ENCODE measurements at regions not wholly inside any gene's neighbourhood (a gene's known extent, or its start where the extent isn't known, plus 50 kb on each side); places are given as distances from the start of the nearest gene placed in this dataset.

DNA sequence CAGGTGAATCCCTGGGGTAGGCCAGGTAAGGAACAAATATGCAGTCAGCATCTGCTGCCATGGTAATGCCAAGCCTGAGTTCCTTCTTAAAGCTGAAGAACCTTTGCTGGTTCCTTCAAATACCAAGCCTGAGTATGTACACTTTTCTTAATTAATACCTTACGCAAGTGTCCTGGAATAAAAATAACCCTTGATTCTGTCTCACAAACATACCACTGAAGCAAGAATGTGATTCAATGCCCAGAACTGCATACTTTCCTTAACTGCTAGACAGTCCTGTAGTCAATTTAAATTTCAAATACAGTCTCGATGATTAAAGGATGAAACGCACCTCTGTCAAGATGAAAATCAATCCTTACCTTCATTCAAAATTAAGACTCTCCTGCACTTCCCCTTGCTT lies 634.0 kb upstream of the CHRM3 start:
- no TSS peak for BruUV-seq (replicated peaks)
- CTCF ChIA-PET, result no interaction called here

DNA sequence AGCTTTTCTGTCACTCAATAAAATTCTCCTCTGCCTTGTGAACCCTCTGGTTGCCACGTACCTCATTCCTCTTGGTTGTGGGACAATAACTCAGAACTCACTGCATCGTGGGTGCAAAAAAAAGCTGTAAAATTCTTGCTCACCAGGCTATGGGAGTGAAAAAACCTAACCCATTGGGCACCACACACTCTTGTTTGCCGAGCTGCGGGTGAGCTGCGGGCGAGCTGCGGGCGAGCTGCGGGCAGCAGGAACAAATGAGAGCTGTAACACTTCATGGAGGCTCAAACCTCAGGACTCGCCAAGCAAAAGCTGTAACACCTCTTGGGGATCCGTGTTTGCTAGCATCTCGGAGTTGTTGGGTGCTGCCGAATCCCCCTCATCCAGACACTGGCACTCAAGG lies 641.3 kb upstream of the CHRM3 start:
- Histone ChIP-seq H4K20me1 (replicated peaks; ENCODE audit: control insufficient read depth, extremely low read depth, insufficient read depth, low read length) (no peaks in the 10 kb centered on the region), H3K27ac (ENCODE audit: insufficient read depth, low read depth, low read length) (no peak overlapping the region), H3K79me2 (ENCODE audit: control insufficient read depth, insufficient read depth, low read length) (no peaks in the 10 kb centered on the region), H3K4me1 (ENCODE audit: control insufficient read depth, extremely low read depth, insufficient read depth, low read length) (no peaks in the 10 kb centered on the region), H2AFZ (ENCODE audit: low read depth, low read length) (no peak overlapping the region), H3K36me3 (ENCODE audit: control insufficient read depth in 2 of 2, extremely low read depth in 1 of 2, insufficient read depth in 2 of 2, low read length in 2 of 2) (no peaks in the 10 kb centered on the region), H3K27me3 (ENCODE audit: control insufficient read depth in 2 of 2, insufficient read depth in 2 of 2, low read length in 2 of 2) (no peaks in the 10 kb centered on the region), H3K9me1 (replicated peaks; ENCODE audit: control insufficient read depth, extremely low read depth, insufficient read depth, low read length) (no peaks in the 10 kb centered on the region), H3K4me3 (replicated peaks in 1 of 3; ENCODE audit: insufficient read depth in 1 of 3, low read depth in 1 of 3, low read length in 3 of 3) (no peak overlapping the region), H3K9ac (replicated peaks; ENCODE audit: extremely low read depth, insufficient read depth, low read length) (no peak overlapping the region), H3K4me2 (ENCODE audit: insufficient read depth, low read length) (no peak overlapping the region), H3K9me3 (replicated peaks; ENCODE audit: control insufficient read depth, insufficient read depth, low read length) (peaks cover 3% of the 10 kb centered on the region)
- BruUV-seq (replicated peaks), result no TSS peak
- POLR2A ChIA-PET, result no interaction called here
- TF ChIP-seq EZH2 (IDR thresholded peaks at IDR 0.05; ENCODE audit: borderline replicate concordance, low read depth, low read length, severe bottlenecking) (no peak), POLR2AphosphoS5 (IDR thresholded peaks at IDR 0.05; ENCODE audit: insufficient read depth, low read depth, low read length) (no peak), GATA2 (IDR thresholded peaks at IDR 0.05; ENCODE audit: insufficient read depth, insufficient read length, low read depth, low read length) (no peak), MYC (IDR thresholded peaks at IDR 0.05; ENCODE audit: low read depth, low read length) (no peak), FOS (IDR thresholded peaks at IDR 0.05; ENCODE audit: borderline replicate concordance, insufficient read depth, low read length) (no peak), JUN (IDR thresholded peaks at IDR 0.05; ENCODE audit: borderline replicate concordance, insufficient read depth, insufficient read length, low read depth) (no peak), POLR2A (IDR thresholded peaks at IDR 0.05; ENCODE audit: low read depth, low read length) (no peak)
- TF ChIP-seq, protein P1, sequence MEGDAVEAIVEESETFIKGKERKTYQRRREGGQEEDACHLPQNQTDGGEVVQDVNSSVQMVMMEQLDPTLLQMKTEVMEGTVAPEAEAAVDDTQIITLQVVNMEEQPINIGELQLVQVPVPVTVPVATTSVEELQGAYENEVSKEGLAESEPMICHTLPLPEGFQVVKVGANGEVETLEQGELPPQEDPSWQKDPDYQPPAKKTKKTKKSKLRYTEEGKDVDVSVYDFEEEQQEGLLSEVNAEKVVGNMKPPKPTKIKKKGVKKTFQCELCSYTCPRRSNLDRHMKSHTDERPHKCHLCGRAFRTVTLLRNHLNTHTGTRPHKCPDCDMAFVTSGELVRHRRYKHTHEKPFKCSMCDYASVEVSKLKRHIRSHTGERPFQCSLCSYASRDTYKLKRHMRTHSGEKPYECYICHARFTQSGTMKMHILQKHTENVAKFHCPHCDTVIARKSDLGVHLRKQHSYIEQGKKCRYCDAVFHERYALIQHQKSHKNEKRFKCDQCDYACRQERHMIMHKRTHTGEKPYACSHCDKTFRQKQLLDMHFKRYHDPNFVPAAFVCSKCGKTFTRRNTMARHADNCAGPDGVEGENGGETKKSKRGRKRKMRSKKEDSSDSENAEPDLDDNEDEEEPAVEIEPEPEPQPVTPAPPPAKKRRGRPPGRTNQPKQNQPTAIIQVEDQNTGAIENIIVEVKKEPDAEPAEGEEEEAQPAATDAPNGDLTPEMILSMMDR (IDR thresholded peaks at IDR 0.05; ENCODE audit: extremely low read depth in 1 of 2, insufficient read depth in 1 of 2, low read depth in 1 of 2, low read length in 2 of 2), result no peak
- TF ChIP-seq, protein P2, sequence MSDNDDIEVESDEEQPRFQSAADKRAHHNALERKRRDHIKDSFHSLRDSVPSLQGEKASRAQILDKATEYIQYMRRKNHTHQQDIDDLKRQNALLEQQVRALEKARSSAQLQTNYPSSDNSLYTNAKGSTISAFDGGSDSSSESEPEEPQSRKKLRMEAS (IDR thresholded peaks at IDR 0.05; ENCODE audit: insufficient read depth, insufficient read length), result no peak
- CTCF ChIA-PET, result no interaction called here
- dilution Hi-C loops (cut with MboI; ENCODE audit: extremely low pct_ligation_motif_present, low sequenced_read_pairs), result no loop called here
- DNase-seq (ENCODE audit: low read depth, low spot score) (no peak), FAIRE-seq (no peak)
- intact Hi-C loops (cut with micrococcal nuclease), result no loop called here

More for the DNA sequence above, 634.0 kb upstream of the CHRM3 start:
- Histone ChIP-seq H3K79me2 (ENCODE audit: control insufficient read depth, insufficient read depth, low read length) (no peaks in the 10 kb centered on the region), H3K9me1 (replicated peaks; ENCODE audit: control insufficient read depth, extremely low read depth, insufficient read depth, low read length) (no peaks in the 10 kb centered on the region), H3K36me3 (ENCODE audit: control insufficient read depth in 2 of 2, extremely low read depth in 1 of 2, insufficient read depth in 2 of 2, low read length in 2 of 2) (no peaks in the 10 kb centered on the region), H3K4me3 (replicated peaks in 1 of 3; ENCODE audit: insufficient read depth in 1 of 3, low read depth in 1 of 3, low read length in 3 of 3) (no peak overlapping the region), H3K27ac (ENCODE audit: insufficient read depth, low read depth, low read length) (no peak overlapping the region), H3K4me2 (ENCODE audit: insufficient read depth, low read length) (no peak overlapping the region), H3K4me1 (ENCODE audit: control insufficient read depth, extremely low read depth, insufficient read depth, low read length) (no peaks in the 10 kb centered on the region), H4K20me1 (replicated peaks; ENCODE audit: control insufficient read depth, extremely low read depth, insufficient read depth, low read length) (no peaks in the 10 kb centered on the region), H2AFZ (ENCODE audit: low read depth, low read length) (no peak overlapping the region), H3K27me3 (ENCODE audit: control insufficient read depth in 2 of 2, insufficient read depth in 2 of 2, low read length in 2 of 2) (no peaks in the 10 kb centered on the region), H3K9ac (replicated peaks; ENCODE audit: extremely low read depth, insufficient read depth, low read length) (no peak overlapping the region), H3K9me3 (replicated peaks; ENCODE audit: control insufficient read depth, insufficient read depth, low read length) (peaks cover 3% of the 10 kb centered on the region)
- no peak for FAIRE-seq
- no peak for DNase-seq (ENCODE audit: low read depth, low spot score)
- dilution Hi-C loops (cut with MboI; ENCODE audit: extremely low pct_ligation_motif_present, low sequenced_read_pairs) (no loop called here), intact Hi-C loops (cut with micrococcal nuclease) (no loop called here)
- TF ChIP-seq, protein P2 (IDR thresholded peaks at IDR 0.05; ENCODE audit: insufficient read depth, insufficient read length), result no peak
- TF ChIP-seq POLR2AphosphoS5 (IDR thresholded peaks at IDR 0.05; ENCODE audit: insufficient read depth, low read depth, low read length), result no peak
- TF ChIP-seq EZH2 (IDR thresholded peaks at IDR 0.05; ENCODE audit: borderline replicate concordance, low read depth, low read length, severe bottlenecking), result no peak
- no peak for TF ChIP-seq MYC (IDR thresholded peaks at IDR 0.05; ENCODE audit: low read depth, low read length)
- POLR2A ChIA-PET, result no interaction called here

Measured in endothelial cell of umbilical vein (primary cell).